AG10803 (cell line): ENCODE measurements at regions not wholly inside any gene's neighbourhood (a gene's known extent, or its start where the extent isn't known, plus 50 kb on each side); places are given as distances from the start of the nearest gene placed in this dataset.

Experiments used
- DNase-seq: peaks from one replicate; pipeline ENCODE4 v3.0.0; 2010; ENCODE audit warnings: low read depth
- H3K4me3 ChIP-seq: 2 replicates; pipeline ENCODE4 v1.5.1; 2011; ENCODE audit warnings: mild to moderate bottlenecking, low read length, control low read depth
- CTCF ChIP-seq: conservative IDR thresholded peaks from 2 replicates; pipeline ENCODE4 v1.5.1; 2011; ENCODE audit warnings: mild to moderate bottlenecking, low read length, control low read depth, inconsistent platforms

DNA sequence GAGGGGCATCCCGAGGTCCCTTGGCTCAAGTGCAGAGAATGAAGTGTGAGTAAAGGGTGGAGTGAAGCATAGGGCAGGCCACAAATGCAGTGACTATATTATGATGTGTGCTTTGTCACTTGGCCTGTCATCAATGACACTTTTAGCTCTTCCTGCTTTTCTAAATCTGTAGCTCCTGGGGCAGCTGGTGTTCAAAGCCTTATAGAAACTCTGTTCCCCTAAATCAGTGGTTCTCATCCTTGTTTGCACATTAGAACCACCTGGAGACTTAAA lies 135.6 kb upstream of the LGALSL start:
- no peak overlapping the region for H3K4me3 ChIP-seq
- no peak for DNase-seq
- no peak for TF ChIP-seq CTCF

- no peak for DNase-seq
- H3K4me3 ChIP-seq = no peak overlapping the region
- TF ChIP-seq CTCF = no peak
Observed at GRCh38 chr2:64319896-64320295, 134.1 kb upstream of the LGALSL start.

DNA sequence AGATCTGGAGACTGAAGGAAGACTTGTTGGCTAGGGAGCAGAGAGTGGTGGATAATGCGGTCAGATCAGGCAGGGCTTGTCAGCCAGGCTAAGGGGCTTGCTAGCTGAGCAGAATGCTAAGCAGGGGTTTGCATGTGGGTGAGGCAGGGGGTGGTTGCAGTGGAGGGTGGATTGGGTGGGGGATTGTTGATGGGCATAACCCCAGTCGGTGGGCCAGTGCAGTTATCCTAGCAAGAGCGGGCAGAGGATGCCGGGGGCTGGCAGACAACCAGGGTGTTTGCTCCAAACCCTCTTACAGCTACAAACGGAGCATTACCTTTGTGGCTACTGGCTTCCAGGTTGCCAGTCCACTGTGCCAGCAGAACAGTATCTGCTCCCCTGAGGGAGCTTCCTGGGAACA lies 131.5 kb upstream of the LGALSL start:
- no peak overlapping the region for H3K4me3 ChIP-seq
- TF ChIP-seq CTCF = no peak
- no peak for DNase-seq

DNA sequence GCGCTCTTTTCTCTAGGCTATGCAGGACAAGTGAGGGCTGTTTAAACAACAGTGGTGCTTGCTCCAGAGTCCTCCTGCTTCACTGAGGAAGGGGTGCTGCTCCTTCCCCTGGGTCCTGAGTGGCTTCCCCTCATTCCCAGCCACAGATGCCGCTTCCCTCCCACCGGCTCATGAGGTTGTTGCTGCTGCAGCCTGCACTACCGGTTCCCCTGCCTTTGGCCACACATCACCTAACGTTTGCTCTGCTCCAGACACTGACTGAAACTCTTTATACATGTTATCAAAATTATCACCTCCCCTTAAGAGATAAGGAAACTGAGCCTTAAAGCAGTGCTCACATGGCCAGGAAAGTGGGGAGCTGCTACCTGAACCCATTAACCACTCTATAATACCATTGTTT lies 130.8 kb upstream of the LGALSL start:
- TF ChIP-seq CTCF = no peak
- H3K4me3 ChIP-seq = no peak overlapping the region
- DNase-seq = no peak

- DNase-seq = no peak
- H3K4me3 ChIP-seq = no peak overlapping the region
- no peak for TF ChIP-seq CTCF
Observed at GRCh38 chr2:64324746-64325410, 129.1 kb upstream of the LGALSL start.

DNA sequence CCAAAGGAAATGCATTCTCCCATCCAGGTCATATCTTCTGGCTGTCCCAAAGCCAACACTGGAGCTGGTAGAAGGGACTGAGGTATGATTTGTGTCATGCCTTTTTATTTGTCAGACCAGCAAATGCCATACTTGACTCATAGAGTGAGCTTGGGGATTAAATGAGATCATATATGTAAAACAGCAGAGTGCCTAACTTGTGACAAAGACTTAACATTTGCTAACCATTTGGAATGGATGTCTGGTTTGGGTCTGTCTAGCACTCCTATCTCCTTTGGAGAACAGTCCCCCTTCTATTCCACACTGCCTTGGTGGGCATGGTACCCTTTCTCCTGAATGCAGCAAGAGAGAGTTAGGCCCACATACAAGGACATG lies 128.5 kb upstream of the LGALSL start:
- no peak for TF ChIP-seq CTCF
- no peak for DNase-seq
- no peak overlapping the region for H3K4me3 ChIP-seq

GRCh38 chr2:64325852-64326577 lies 127.9 kb upstream of the LGALSL start:
- H3K4me3 ChIP-seq = no peak overlapping the region
- DNase-seq = no peak
- no peak for TF ChIP-seq CTCF
